ENCODE measurements at regions not wholly inside any gene's neighbourhood (a gene's known extent, or its start where the extent isn't known, plus 50 kb on each side); places are given as distances from the start of the nearest gene placed in this dataset.
"Not testable (repeated sequence)": the region's sequence is repeated elsewhere in the genome, so short reads cannot be mapped to it uniquely, and the experiment has no call there.

DNA sequence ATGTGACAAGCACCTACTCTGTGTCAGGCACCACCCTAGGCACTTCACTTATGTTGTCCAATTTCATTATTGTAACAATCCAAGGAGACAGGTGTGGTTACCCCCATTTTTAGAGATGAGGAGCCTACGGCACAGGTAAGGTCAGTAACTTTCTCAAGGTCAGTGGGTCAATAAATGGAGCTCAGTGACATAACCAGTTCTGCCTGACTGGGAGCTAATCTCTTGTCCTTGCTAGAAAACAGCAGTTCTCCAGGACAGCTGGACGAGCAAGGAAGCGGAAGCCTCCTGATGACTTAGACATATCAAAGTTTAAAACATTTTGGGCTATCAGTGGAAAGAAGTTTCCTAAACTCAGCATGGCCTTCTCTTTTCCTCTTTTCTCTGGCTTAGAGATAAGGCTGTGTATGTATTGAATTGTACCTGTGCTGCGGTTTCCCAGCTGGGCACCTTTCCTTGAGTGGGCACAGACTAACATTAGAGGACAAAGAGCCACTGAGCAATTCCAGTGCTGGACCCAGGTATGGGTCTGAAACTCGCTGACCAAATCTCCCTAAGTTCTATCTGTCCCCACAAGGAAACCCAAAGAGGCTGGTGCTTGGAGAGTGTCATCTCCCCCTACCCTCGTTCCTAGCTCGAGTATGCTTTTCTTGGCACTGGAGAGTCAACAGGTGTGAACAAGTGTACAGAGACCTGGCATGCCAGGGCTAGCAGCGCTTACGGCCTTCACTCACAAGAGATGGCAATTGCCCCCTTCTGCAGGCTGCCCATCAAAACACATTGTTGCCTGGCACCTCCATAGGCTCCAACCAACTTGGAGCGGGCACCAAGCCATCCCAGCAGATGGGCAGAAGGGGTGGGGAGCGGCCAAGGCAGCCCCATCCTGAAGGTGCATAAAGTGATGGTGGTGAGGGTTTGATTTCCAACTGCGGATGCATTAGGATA is 456.1 kb upstream of the PROX1 start:
- DNase-seq (ENCODE audit: low read depth, low spot score) = no peak

DNA sequence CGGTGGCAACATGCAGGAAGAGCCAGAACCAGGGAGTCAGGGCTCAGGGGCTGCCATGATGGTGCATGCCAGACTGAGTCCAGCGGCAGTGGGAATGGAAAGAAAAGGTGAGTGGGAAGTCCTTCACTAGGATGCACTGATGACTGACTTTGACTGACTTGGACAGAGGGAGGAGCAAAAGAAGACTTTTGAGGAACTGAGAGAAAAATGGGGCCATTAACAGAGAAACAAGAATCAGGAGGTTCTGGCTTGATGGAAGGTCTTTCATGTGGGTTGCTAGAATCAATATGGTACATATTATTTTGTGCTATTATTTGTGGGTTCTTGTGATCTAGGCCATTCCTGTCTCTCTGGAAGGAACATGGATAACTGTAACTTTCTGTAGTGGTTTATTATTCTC is 454.6 kb upstream of the PROX1 start:
- no peak for DNase-seq (ENCODE audit: low read depth, low spot score)

DNA sequence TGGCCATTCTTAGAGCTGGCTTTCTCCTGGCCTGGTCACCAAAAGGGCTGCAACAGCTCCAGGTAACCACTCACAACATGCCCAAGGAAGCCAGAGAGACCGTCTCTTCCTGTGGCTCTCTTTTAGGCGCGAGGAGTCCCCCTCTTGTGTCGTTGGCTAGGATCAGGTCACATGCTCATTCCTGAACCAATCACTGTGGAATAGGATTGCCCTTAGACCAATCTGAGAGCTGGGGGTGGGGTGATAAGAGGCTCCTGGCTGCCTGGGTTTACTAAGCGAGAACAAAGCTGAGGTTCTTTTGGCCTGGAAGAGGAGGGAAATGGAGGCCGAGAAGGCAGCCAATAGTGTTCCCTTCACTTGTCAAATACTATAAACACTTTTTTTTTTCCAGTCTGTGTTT is 452.1 kb upstream of the PROX1 start:
- no peak for DNase-seq (ENCODE audit: low read depth, low spot score)

DNA sequence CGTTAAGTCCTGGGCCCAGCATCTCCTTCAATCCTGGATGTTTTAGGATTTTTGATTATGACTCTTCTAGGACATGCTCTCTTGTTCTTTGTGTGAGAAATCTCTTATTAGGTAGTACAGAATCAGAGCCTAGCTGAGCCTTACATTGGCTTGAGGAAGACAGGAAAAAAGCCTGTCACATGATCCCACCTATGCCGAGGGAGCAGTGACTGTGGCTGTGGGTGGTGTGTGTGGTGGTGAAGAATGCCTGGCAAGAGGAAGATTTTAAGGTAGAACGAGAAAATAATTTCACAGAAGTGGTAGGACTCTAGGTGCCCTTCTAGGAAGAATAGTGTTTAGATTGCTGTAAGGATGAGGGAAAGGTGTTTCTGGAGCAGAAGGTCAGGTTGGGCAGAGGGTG is 449.5 kb upstream of the PROX1 start:
- DNase-seq (ENCODE audit: low read depth, low spot score) = no peak

DNA sequence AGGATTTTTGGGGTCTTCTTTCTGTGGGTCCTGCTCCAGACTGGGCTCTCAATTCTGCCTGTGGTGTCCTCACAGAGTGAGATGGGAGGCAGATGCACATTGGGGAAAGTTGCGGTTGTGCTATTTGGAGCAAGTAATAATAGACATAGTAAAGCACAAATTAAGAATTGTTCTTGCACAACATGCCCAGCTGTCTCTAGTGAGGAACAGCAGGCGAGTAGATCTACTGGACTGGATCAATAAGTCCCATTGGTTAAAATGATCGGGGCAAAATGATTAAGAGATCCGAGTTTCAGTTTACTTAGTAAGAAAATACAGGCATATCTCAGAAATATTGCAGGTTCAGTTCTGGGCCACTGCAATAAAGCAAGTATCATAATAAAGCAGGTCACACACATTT is 448.3 kb upstream of the PROX1 start:
- no peak for DNase-seq (ENCODE audit: low read depth, low spot score)

DNA sequence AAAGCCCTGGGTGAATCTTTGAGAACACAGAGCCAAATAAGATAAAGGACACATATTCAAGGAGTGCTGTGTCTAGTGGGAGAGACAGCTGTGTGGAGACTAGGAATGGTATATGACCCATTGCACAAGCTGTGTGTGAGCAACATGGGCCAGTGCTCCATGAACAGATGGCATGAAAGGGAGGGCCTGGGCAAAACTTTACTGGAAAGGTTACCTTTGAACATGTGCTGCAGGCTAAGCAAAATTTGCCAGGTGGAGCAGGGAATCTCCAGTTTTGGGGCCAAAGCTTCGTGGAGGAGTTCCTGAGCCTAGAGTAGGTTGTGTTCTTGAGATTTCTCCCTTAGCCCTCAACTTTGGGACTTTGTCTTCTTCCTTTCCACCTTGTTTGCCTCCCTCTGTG is 446.1 kb upstream of the PROX1 start:
- no peak for DNase-seq (ENCODE audit: low read depth, low spot score)

DNA sequence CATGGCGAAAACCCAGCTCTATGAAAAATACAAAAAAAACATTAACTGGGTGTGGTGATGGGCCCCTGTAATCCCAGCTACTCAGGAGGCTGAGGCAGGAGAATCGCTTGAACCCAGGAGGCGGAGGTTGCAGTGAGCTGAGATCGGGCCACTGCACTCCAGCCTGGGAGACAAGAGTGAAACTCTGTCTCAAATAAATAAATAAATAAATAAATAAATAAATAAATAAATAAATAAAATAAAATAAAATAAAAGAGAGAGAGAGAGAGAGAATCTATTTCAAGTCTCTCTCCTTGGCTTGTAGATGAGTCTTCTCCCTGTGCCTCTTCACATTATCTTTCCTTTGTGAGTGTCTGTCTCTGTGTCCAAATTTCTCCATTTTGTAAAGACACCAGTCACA is 442.6 kb upstream of the PROX1 start:
- DNase-seq (ENCODE audit: low read depth, low spot score) = not testable (repeated sequence)

DNA sequence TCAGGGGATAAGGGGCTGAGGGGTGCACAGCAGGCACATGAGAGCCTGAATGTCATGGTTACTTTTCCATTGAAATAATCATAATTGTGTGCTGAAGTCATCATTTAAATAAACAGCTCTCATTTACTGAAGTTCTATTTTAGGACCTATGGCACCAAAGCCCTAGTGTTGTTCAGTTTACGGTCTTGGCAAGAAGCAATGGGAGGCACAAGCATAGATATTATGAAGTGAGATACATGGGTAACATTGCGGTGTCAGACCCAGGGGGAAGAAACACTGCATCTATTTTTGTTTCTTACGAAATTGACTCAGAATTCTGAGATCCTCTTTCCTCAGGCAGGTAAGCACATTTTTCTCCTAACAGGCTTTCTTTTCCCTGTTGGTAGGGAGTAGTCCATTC is 437.8 kb upstream of the PROX1 start:
- DNase-seq (ENCODE audit: low read depth, low spot score) = no peak

DNA sequence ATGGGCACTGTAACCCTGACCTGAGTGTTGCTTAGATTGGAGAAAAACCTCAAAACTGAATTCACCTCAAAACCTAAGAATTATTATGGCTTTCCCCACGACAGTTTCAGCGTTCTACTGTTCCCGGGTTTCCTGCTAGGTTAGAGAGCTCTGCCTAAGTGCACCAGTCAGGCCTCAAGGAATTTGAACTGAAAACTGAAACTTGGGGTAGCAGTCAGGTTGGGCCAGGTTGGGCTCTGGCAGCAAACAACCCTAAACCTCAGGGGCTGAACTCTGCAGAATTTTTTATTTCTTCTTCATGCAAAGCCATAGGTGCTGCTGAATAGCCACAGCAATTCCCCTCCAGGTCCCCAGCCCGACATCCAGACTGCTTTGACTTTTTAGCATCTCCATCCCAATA is 437.0 kb upstream of the PROX1 start:
- no peak for DNase-seq (ENCODE audit: low read depth, low spot score)

DNA sequence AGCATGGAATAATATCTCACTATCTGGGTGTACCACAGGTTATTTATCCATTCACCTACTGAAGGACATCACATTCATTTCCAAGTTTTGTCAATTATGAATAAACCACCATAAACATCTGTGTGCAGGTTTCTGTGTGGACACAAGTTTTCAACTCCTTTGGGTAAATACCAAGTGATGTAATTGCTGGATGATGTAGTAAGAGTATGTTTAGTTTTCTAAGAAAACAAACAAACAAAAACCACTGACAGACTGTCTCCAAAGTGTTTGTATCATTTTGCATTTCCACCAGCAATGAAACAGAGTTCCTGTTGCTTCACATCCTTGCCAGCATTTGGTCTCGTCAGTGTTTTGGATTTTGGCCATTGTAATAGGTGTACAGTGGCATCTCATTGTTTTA is 435.7 kb upstream of the PROX1 start:
- DNase-seq (ENCODE audit: low read depth, low spot score) = no peak

DNA sequence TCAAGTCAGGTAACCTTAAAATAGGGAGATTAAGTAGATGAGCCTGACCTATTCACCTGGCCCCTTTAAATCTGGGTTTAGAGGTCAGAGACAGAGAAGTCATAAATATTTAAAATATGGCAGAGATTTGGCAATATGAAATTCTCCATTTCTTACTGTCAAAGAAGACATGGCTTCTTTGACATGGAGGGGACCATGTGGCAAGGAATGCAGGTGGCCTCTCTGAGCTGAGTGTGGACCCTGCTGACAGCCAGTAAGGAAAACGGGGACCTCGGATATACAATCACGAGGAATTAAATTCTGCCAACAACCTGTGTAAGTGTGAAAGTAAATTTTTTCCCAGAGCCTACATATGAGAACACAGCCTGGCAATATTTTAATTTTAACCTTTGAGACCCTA is 427.5 kb upstream of the PROX1 start:
- DNase-seq (ENCODE audit: low read depth, low spot score) = no peak

DNA sequence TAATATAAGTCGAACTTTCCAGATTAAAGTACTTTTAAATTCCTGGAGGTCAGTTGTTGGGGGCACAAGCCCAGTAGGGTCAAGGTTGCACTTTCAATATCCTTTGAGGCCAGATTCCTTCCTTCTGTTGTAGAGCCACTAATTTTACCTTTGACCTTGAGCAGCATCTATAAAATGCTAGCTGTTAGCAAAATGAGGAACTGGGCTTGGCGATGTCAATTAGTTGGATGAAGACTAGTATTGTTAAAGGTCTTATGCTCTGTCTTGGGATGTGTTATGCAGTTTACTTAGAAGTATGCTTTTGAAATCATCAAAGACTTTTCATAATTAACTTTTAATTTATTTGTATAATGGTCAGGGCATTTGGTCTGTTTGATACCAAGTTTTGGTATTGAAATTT is 425.9 kb upstream of the PROX1 start:
- DNase-seq (ENCODE audit: low read depth, low spot score) = no peak

DNA sequence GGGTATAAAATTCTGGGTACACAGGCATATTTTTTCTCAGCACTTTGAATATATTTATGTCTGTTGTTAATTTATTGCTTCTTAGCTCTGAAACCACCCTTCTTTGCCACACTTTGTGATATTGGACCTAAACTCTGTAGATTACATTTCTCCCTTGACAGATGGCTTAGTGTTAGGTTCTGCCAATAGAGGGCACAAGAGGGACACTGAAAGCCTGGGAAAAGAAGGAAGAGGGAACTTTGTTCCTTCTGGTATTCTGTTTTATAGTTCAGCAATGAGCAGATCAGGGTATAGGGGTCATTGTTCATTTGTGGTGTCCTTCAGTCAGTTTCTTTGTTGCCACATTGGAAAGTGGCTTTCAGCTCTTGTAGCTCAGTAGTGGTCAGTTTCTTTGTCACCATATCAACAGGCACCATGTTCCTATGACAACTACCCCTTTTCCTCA is 423.5 kb upstream of the PROX1 start:
- no peak for DNase-seq (ENCODE audit: low read depth, low spot score)

DNA sequence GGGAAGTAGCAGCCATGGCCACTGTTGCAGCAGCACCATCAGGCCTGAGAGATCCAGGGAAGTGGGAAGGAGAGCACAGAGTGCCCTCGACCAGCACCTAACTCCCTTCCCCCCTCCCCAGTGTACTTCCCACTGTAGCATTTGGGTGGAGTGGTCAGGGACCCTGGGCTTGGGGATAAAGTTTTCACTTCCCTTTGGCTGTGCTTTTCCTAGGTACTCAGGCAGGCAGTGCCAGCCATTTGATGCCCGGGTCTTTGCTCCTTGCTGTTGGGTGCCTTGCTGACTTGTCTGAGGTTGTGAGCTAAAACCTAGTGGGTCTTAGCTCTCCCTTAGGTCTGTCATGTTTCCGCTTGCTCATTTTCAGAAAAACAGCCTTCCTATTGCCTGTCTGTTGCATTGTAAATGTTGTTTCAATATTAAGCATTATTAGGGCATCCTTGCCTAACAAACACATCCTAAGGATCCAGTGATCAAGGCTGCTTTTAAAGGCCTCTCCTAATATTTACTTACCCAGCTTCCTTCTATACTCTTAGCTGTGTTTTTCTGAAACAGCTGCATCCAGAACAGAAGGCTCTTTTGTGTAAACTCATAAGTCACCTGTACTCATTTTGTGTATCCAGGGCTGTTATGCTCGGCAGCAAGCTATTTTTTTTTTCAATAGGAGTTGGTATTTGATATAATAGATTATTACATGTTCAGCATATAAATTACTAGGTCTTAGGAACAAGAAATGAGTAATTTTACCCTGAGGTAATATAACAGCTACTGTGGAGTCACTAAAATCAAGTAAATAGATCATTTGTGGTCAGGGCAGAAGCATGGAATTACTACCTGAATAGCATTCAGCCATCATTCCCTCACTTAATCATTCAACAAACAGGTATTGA is 418.6 kb upstream of the PROX1 start:
- DNase-seq (ENCODE audit: low read depth, low spot score) = no peak

DNA sequence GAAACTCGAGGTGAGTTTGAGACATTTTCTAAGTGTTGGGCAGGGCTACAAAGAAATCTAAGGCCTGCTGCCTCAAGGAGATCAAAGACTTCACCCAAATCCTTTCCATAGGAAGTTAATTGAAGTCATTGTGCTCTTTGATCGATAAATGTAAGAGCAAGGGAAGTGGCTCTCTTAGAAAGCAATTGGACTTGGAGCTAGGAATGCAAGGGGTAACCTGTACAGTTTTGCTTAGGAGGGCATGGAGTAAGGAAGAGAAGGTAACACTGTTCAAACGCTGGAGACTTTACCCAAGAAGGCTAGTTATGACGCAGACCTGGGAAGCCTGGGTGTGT is 418.0 kb upstream of the PROX1 start:
- DNase-seq (ENCODE audit: low read depth, low spot score) = no peak

DNA sequence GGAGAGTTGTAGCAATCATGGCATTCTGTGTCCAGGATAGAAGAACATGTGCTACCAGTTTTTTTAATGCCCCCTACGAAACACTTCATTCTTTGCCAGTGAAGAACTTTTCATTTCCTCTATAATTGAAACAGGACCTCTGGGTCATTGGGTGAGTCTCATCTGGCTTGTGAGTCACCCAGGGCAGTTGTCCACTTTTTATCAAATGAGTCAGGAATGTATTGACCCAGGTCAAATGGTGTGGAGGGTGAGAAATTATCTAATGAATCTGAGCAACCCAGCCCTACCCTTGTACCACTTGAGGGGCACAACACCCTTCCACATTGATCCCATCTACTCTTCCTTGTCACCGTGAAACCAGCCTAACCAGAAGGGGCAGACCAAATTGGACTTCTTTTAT is 417.3 kb upstream of the PROX1 start:
- no peak for DNase-seq (ENCODE audit: low read depth, low spot score)

DNA sequence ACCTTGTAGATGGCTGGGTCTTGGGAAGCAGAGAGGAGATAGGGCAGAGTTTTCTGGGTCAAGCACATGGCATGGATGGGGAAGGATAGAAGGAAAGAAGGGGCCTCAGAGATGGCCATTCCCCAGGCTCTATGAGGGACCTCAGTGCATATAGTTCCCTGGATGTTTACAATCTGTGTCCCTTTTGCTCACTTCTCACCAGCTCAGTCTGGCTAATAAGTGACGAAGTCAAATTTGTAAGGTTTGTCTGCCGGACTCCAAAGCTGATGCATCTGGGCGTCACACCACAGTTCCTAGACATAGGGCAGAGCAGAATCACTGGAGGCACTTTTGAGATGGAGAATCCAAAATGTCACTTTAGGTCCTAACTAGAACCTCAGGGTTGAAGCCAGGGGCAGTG is 416.4 kb upstream of the PROX1 start:
- DNase-seq (ENCODE audit: low read depth, low spot score) = no peak

DNA sequence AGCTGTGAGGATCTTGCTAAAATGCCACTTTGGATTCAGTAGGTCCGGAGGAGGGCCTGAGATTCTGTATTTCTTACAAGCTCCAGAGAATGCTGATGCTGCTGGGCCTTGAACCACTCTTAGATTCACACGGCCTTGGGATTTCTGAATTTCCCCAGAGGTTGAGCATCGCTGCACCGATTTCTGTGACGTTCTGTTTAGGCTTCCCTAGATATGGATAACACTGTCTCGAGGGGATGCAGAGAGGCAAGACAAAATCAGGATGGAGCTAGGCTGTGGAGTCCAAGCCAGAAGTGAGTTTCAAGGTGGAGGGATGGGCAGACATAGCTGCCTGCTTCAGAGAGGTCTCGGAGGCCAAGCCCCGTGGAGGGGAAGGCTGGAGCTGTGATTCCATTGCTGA is 415.9 kb upstream of the PROX1 start:
- DNase-seq (ENCODE audit: low read depth, low spot score) = no peak

DNA sequence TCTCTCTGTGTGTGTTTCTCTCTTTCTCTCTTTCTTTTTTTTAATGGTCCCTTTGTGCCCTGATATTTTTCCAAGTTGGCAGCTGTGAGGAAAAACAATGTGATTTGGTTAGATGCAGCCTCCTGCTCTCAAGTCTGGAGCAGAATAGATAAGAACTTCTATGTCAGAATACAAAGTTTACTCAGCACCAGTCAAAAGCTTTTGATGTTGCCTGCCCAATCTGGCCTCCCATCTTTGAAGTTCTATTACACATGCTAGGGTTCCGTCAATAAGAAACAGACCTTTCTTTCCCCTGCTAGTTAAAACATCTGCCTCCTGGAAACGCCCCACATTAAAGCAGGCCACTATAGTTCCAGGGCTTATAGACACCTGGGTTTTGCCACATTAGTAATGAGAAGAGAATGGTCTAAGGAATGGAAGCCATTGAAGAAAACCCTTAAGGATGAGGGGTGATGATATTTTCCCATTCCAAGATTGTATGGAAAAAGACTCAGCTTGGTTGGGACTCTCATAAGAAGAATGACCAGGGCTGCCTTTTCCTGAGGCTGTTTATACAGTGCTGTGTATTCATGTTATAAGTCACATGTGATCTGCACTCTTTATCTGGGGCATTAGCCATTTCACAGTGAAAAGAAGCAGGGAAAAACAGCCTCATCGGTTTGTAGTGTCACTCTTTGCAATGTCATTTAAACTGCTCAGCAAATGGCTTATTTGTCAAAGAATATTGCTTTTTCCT is 414.7 kb upstream of the PROX1 start:
- DNase-seq (ENCODE audit: low read depth, low spot score) = no peak

DNA sequence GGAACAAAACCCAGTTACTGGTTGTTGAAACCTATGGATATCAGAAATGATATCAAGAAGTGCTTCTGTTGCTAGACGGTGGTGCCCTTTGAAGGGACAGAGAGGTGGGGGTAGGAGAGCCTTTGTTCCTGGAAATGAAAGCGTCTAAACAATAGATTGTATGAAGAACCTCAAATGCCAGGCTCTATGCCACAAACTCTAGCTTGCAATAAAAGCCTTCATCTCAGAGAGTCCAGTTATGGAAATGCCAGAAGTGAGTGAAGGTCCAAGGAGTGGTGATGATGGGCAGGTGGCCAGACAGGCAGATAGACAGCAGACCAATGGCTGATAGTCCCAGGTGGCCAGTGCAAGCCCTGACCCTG is 414.1 kb upstream of the PROX1 start:
- DNase-seq (ENCODE audit: low read depth, low spot score) = no peak

DNA sequence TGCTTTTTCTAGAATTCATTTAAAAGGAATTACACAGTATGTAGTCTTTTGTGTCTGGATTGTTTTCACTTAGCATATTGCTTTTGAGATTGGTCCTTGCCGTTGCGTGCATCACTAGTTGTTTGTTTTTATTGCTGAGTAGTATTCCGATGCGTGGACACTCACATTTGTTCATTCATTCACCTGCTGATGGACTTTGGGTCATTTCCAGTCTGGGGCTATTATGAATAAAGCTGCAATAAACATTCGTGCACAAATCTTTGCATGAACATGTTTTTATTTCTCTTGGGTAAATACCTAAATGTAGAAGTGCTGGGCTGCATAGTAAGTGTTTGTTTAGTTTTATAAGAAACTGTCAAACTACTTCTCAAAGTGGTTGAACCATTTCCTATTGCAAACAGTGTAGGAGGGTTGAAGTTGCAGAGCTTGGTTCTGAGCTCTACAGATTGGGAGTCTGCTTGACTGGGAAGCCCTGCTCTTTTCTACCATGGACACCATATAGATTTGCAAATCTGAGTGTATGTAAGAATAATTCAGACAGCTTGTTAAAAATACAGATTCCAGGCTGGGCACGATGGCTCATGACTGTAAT is 404.7 kb upstream of the PROX1 start:
- no peak for DNase-seq (ENCODE audit: low read depth, low spot score)

DNA sequence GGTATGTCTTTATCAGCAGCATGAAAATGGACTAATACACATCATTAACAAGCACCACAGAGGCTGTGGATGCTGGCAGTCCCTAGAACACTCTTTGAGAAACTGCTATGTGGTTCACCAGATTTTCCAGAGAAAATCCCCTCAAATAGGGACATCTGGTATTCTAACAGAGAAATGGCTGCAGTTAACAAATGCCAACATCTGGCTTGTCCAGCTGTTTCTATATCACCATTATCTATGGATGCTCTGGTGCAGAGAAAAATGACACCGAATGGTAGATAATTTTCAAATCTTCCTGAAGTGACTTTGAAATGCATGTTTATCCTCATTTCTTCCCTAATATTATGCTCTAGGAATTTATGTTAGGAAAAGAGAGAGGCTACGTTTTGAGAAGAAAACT is 403.5 kb upstream of the PROX1 start:
- no peak for DNase-seq (ENCODE audit: low read depth, low spot score)

Measured in pulmonary artery endothelial cell (primary cell).